ENCODE measurements at regions not wholly inside any gene's neighbourhood (a gene's known extent, or its start where the extent isn't known, plus 50 kb on each side); places are given as distances from the start of the nearest gene placed in this dataset.

DNA sequence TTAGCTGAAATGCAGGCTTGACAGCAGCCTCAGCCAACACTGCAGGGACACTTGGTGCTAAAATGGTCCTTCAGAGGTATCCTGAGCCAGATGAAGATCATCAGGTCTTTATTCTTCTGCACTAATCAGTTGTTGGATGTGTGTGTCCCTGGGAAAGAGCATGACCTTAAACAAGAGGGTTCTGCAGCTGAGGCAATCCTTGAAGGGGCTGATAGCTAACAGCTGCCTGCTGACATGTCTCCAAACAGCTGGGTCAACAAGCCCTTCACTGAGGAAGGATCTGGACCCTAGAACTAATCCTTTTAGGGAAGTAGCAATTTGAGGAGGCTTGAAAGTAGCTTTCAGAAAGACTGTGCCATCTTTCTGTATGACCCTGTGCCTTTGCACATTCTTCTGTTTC, 376.3 kb upstream of the ACTBL2 start:
- Mint-ChIP-seq H3K27me3 (ENCODE audit: unreplicated experiment) (no peaks in the 10 kb centered on the region), H3K27ac (ENCODE audit: unreplicated experiment) (no peak overlapping the region), H3K36me3 (ENCODE audit: insufficient read depth, unreplicated experiment) (no peaks in the 10 kb centered on the region), H3K4me3 (ENCODE audit: low read depth, unreplicated experiment) (no peak overlapping the region), H3K4me1 (ENCODE audit: low read depth, unreplicated experiment) (no peaks in the 10 kb centered on the region), H3K9me3 (ENCODE audit: low read depth, unreplicated experiment) (no peaks in the 10 kb centered on the region)
- no peak for DNase-seq
- intact Hi-C loops (cut with micrococcal nuclease; ENCODE audit: unreplicated experiment), result no loop called here
- no TSS peak for BruUV-seq (replicated peaks)
- CTCF ChIA-PET, result interaction anchor here (0.5 kb wide), 1 partner anchor 43 kb away, joined by 5 read pairs; no protein-coding TSS in a partner anchor
- TF ChIP-seq, protein P1, sequence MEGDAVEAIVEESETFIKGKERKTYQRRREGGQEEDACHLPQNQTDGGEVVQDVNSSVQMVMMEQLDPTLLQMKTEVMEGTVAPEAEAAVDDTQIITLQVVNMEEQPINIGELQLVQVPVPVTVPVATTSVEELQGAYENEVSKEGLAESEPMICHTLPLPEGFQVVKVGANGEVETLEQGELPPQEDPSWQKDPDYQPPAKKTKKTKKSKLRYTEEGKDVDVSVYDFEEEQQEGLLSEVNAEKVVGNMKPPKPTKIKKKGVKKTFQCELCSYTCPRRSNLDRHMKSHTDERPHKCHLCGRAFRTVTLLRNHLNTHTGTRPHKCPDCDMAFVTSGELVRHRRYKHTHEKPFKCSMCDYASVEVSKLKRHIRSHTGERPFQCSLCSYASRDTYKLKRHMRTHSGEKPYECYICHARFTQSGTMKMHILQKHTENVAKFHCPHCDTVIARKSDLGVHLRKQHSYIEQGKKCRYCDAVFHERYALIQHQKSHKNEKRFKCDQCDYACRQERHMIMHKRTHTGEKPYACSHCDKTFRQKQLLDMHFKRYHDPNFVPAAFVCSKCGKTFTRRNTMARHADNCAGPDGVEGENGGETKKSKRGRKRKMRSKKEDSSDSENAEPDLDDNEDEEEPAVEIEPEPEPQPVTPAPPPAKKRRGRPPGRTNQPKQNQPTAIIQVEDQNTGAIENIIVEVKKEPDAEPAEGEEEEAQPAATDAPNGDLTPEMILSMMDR (IDR thresholded peaks at IDR 0.05; ENCODE audit: unreplicated experiment), result no peak

- TF ChIP-seq, protein P1 (IDR thresholded peaks at IDR 0.05; ENCODE audit: unreplicated experiment), result no peak
- no peak overlapping the region for H3K4me3 Mint-ChIP-seq (ENCODE audit: low read depth, unreplicated experiment)
- DNase-seq, result no peak
- no TSS peak for BruUV-seq (replicated peaks)
- intact Hi-C loops (cut with micrococcal nuclease; ENCODE audit: unreplicated experiment), result no loop called here
- no peaks in the 10 kb centered on the region for H3K9me3 Mint-ChIP-seq (ENCODE audit: low read depth, unreplicated experiment)
- CTCF ChIA-PET, result no interaction called here
- no peaks in the 10 kb centered on the region for H3K4me1 Mint-ChIP-seq (ENCODE audit: low read depth, unreplicated experiment)
- no peak overlapping the region for H3K27ac Mint-ChIP-seq (ENCODE audit: unreplicated experiment)
- H3K36me3 Mint-ChIP-seq (ENCODE audit: insufficient read depth, unreplicated experiment), result no peaks in the 10 kb centered on the region
- no peaks in the 10 kb centered on the region for H3K27me3 Mint-ChIP-seq (ENCODE audit: unreplicated experiment)
Observed at GRCh38 chr5:57857696-57858095, 375.1 kb upstream of the ACTBL2 start.

DNA sequence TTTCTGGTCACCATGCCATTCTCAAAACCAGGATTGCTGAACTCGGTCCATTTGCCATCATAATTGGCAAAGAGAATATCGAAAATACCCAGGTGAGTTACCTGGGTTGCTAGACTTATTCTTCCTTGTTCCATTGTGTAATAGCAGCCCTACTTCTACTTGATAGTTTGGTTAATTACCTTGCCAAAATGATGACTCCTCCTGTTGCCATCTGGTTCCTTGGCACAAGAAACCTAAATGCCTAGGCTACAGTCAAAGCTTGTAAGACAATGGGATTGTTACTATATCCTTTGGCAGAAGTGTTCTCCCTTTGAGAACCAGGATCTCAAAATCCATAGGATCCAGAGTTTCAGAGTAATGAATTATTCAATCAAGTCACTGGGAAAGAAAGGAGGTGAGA, 373.2 kb upstream of the ACTBL2 start:
- TF ChIP-seq, protein P1 (IDR thresholded peaks at IDR 0.05; ENCODE audit: unreplicated experiment), result no peak
- no peaks in the 10 kb centered on the region for H3K9me3 Mint-ChIP-seq (ENCODE audit: low read depth, unreplicated experiment)
- intact Hi-C loops (cut with micrococcal nuclease; ENCODE audit: unreplicated experiment), result no loop called here
- no peak overlapping the region for H3K27ac Mint-ChIP-seq (ENCODE audit: unreplicated experiment)
- no peaks in the 10 kb centered on the region for H3K36me3 Mint-ChIP-seq (ENCODE audit: insufficient read depth, unreplicated experiment)
- no peaks in the 10 kb centered on the region for H3K27me3 Mint-ChIP-seq (ENCODE audit: unreplicated experiment)
- CTCF ChIA-PET, result no interaction called here
- no peak overlapping the region for H3K4me3 Mint-ChIP-seq (ENCODE audit: low read depth, unreplicated experiment)
- no peaks in the 10 kb centered on the region for H3K4me1 Mint-ChIP-seq (ENCODE audit: low read depth, unreplicated experiment)
- DNase-seq, result no peak
- no TSS peak for BruUV-seq (replicated peaks)

DNA sequence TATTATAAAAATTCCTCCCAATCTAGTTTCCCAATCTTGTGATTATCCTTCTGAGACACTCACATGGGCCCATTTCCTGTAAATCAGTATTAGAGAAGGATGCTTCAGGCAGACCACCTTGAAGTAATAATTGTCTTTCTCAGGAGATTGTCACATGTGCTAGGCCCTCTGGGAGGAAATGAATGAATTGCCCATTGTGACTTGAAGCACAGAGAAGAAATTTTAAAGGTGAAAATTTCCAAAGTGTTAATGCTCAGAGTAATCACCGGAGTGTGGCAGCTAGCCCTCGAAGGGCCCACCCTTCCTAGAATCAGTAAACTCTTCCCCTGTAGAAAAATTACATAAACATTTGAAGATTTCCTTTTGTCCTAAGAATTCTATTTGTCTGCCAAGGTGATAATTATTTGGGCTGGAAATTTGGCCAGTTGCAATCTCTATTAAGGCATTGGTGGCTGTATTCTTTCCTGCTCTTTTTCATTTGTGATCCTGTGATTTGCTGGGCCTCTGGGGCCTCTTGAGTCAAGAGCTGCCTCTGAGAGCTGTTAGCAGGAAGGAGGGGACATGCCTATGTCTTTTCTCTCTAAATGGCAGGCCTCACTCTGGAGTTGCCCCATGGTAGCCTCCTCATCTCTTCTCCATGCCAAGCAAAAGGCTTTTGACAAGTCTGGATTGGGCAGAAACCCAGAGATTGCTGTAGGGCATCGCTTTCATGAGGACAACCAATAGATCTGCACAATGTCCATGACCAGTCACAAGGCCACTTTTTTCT, 371.5 kb upstream of the ACTBL2 start:
- no peak for DNase-seq
- CTCF ChIA-PET, result no interaction called here
- H3K27me3 Mint-ChIP-seq (ENCODE audit: unreplicated experiment), result no peaks in the 10 kb centered on the region
- H3K36me3 Mint-ChIP-seq (ENCODE audit: insufficient read depth, unreplicated experiment), result no peaks in the 10 kb centered on the region
- no TSS peak for BruUV-seq (replicated peaks)
- intact Hi-C loops (cut with micrococcal nuclease; ENCODE audit: unreplicated experiment), result no loop called here
- H3K27ac Mint-ChIP-seq (ENCODE audit: unreplicated experiment), result no peak overlapping the region
- H3K4me3 Mint-ChIP-seq (ENCODE audit: low read depth, unreplicated experiment), result no peak overlapping the region
- no peaks in the 10 kb centered on the region for H3K9me3 Mint-ChIP-seq (ENCODE audit: low read depth, unreplicated experiment)
- no peaks in the 10 kb centered on the region for H3K4me1 Mint-ChIP-seq (ENCODE audit: low read depth, unreplicated experiment)
- TF ChIP-seq, protein P1 (IDR thresholded peaks at IDR 0.05; ENCODE audit: unreplicated experiment), result no peak
